Activated naive CD4-positive, alpha-beta T cell treated with anti-CD3 and anti-CD28 coated beads for 36 hours (primary cell): ENCODE measurements at regions not wholly inside any gene's neighbourhood (a gene's known extent, or its start where the extent isn't known, plus 50 kb on each side); places are given as distances from the start of the nearest gene placed in this dataset.

Experiments
- CTCF ChIA-PET: fragments of 350-600 bp; sonication (Branson Sonifier 250); formaldehyde crosslinking; loops from one replicate; lab custom pipeline; 2021; ENCODE audit warnings: antibody characterized with exemption; lab: Charles Lee
- DNase-seq: peaks from one replicate; pipeline ENCODE4 v3.0.0-alpha.2; 2020
- H3K27ac Mint-ChIP-seq: one replicate; pipeline ENCODE4 v1.8.0; 2021; ENCODE audit warnings: mild to moderate bottlenecking, mixed read lengths
- H3K27me3 Mint-ChIP-seq: one replicate; pipeline ENCODE4 v1.8.0; 2021; ENCODE audit warnings: low read depth, mixed read lengths
- H3K36me3 Mint-ChIP-seq: one replicate; pipeline ENCODE4 v1.8.0; 2021; ENCODE audit warnings: low read depth, mixed read lengths
- H3K4me1 Mint-ChIP-seq: one replicate; pipeline ENCODE4 v1.8.0; 2021; ENCODE audit warnings: low read depth, mixed read lengths
- H3K4me3 Mint-ChIP-seq: one replicate; pipeline ENCODE4 v1.8.0; 2021; ENCODE audit warnings: mild to moderate bottlenecking, moderate library complexity, mixed read lengths
- H3K9me3 Mint-ChIP-seq: one replicate; pipeline ENCODE4 v1.8.0; 2021; ENCODE audit warnings: mixed read lengths
- intact Hi-C: fragments of 100-400 bp; cut with micrococcal nuclease; formaldehyde crosslinking; loops from one replicate; pipeline ENCODE4 v1.15.1; 2023

DNA sequence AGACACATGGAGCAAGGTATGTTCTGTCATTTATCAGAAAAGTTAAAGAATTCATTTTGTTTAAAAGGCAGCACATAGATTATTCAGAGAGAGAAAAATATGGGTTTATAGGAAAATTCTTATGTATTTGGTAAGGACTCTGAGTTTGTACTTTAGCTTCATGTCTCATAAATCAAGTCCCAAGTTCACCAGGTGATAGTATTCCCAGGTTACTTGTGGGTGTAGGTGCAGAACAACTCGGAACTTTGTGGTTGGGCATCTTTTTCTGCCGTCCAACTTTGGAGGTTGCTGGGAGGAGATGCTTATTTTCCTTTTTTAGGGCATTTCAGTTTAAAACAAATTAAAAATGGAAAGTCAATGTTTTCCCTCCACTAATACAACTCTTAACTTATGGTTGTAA lies 269.8 kb upstream of the DMRT1 start:
- intact Hi-C loops, result no loop called here
- no peaks in the 10 kb centered on the region for H3K27me3 Mint-ChIP-seq
- H3K9me3 Mint-ChIP-seq, result no peaks in the 10 kb centered on the region
- H3K36me3 Mint-ChIP-seq, result peaks cover 4% of the 10 kb centered on the region
- H3K4me3 Mint-ChIP-seq, result no peak overlapping the region
- H3K27ac Mint-ChIP-seq, result no peak overlapping the region
- DNase-seq, result no peak
- CTCF ChIA-PET, result no interaction called here
- H3K4me1 Mint-ChIP-seq, result peaks cover 31% of the 10 kb centered on the region

DNA sequence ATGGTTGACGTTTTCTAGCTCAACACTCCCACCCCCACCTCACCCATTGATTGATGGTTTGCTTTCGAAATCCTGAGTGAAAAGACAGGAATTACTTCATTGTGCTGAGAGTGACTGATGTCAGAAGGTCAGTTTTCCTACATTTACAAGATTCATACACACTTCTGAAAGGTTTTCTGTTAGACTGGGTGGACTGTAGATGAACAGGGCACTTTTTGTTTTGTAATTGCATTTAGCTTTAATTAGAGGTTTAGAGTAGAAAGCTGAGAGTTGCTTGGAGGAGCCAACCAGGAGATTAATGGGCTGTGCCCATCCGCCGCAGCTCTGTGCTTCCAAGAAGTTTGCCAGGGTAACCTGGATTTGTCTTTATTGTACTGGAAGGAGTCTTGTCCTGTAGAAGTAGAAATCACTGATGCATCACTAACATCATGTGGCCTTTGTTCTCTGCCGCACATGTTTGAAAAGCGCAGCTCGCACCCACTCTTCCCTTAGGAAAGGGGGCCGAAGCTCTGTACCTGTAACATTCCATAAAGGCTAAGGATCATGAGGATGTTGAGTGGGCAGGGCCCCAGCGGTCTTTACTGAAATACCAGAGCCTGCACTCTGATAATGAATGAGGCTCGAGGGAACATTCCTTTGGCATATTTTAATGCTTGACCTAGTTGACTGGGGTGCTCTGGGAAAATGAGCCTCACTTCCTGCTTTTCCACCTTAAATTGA lies 267.6 kb upstream of the DMRT1 start:
- Mint-ChIP-seq H3K4me1 (peaks cover 15% of the 10 kb centered on the region), H3K9me3 (no peaks in the 10 kb centered on the region), H3K36me3 (peaks cover 5% of the 10 kb centered on the region), H3K4me3 (no peak overlapping the region), H3K27me3 (no peaks in the 10 kb centered on the region), H3K27ac (no peak overlapping the region)
- intact Hi-C loops, result no loop called here
- CTCF ChIA-PET, result interaction anchor here (0.9 kb wide), 1 partner anchor 139 kb away, joined by 3 read pairs; no protein-coding TSS in a partner anchor
- DNase-seq, result no peak

DNA sequence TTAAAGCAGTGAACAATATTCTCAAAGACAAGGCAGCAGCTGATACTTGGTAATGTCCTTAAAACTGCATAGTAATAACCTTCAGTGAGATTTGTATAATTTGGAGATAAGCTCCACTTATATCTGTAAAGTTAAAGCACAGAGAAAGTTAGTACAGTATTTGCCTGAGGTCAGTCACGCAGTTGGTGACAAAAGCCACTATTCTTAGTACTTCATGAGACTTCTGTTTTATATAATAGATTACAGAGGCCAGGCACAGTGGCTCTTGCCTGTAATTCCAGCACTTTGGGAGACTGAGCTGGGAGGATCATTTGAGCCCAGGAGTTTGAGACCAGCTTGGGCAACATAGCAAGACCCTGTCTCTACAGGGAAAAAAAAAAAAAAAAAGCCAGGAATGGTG lies 266.4 kb upstream of the DMRT1 start:
- peaks cover 8% of the 10 kb centered on the region for H3K4me1 Mint-ChIP-seq
- no peaks in the 10 kb centered on the region for H3K9me3 Mint-ChIP-seq
- CTCF ChIA-PET, result interaction anchor here (0.9 kb wide), 1 partner anchor 140 kb away, joined by 3 read pairs; no protein-coding TSS in a partner anchor
- no peak overlapping the region for H3K27ac Mint-ChIP-seq
- peaks cover 10% of the 10 kb centered on the region for H3K36me3 Mint-ChIP-seq
- DNase-seq, result no peak
- intact Hi-C loops, result no loop called here
- H3K27me3 Mint-ChIP-seq, result no peaks in the 10 kb centered on the region
- H3K4me3 Mint-ChIP-seq, result no peak overlapping the region

DNA sequence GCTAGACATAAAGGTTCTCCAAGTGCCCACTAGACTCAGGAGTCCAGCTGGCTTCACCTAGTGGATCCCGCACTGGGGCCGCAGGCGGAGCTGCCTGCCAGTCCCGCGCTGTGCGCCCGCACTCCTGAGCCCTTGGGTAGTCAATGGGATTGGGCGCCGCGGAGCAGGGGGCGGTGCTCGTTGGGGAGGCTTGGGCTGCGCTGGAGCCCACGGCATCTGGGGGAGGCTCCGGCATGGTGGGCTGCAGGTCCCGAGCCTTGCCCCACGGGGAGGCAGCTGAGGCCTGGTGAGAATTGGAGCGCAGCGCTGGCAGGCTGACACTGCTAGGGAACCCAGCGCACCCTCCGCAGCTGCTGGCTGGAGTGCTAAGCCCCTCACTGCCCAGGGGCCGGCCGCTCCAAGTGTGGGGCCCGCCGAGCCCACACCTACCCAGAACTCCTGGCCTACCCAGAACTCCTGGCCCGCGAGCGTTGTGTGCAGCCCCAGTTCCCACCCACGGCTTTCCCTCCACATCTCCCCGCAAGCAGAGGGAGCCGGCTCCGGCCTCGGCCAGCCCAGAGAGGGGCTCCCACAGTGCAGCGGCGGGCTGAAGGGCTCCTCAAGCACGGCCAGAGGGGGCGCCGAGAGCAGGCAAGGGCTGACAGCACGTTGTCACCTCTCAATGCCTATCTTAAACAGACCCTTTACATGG lies 260.7 kb upstream of the DMRT1 start:
- no peak overlapping the region for H3K4me3 Mint-ChIP-seq
- CTCF ChIA-PET, result no interaction called here
- H3K36me3 Mint-ChIP-seq, result peaks cover 8% of the 10 kb centered on the region
- H3K4me1 Mint-ChIP-seq, result peaks cover 4% of the 10 kb centered on the region
- intact Hi-C loops, result no loop called here
- no peak for DNase-seq
- H3K9me3 Mint-ChIP-seq, result no peaks in the 10 kb centered on the region
- no peak overlapping the region for H3K27ac Mint-ChIP-seq
- no peaks in the 10 kb centered on the region for H3K27me3 Mint-ChIP-seq

DNA sequence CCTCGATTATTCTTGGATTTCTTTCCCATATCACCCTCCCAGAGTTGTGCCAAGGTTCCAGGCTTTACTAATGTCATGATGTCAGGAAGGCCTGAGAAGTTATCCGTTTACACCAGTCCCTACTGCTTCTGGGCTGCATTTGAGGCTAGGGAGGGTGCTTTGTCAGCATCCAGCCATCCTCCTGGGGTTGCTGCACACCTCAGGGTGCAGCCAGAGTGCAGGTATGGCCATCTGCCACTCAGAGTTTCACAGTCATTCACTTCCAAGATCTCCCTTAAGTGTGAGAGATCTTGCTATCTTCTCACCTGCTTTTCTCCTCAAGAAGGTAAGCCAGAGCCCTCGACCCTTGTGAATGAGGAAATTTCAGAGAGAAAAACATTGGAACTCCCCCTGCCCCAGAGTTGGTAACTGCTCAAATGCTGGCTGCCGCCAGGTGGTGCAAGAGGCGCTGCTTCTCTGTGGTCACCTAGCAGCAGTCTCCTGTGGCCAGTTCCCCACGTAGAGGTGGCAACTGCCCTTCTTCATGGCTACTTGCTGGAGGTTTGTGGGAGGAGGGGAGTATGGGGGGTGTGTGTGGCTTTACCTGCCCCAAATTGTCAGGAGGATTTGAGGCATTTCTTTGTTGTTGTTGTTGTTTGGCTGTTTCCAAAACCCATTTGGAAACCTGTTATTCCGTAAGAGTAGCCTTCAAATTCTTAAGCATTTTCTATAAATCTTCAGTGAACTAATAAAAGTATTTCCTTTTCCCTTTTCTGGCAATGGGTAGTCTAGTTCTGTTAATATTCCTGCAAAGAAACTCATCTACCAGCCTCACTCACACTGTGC lies 259.6 kb upstream of the DMRT1 start:
- Mint-ChIP-seq H3K4me1 (peaks cover 4% of the 10 kb centered on the region), H3K36me3 (peaks cover 7% of the 10 kb centered on the region), H3K27me3 (no peaks in the 10 kb centered on the region), H3K9me3 (no peaks in the 10 kb centered on the region), H3K27ac (no peak overlapping the region), H3K4me3 (no peak overlapping the region)
- CTCF ChIA-PET, result no interaction called here
- no peak for DNase-seq
- intact Hi-C loops, result no loop called here

DNA sequence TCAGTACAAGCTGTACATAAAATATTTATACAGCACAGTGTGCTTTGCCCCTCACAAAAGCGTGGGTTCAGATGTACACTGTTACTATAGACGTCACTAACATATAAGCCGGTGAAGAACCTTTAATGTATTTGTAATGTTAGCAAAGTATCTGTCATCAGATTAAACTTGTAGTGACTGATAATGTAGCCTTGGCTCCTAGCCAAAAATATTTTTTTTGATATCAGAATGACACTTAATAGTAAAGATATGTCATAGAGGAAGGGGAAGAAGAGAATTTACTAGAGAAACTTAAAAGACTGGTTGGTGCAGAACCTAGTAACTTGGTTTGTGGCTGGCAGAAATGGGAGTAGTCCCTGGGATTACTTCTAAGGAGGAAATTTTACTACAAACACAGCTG lies 258.7 kb upstream of the DMRT1 start:
- Mint-ChIP-seq H3K36me3 (peaks cover 5% of the 10 kb centered on the region), H3K4me3 (no peak overlapping the region), H3K27me3 (no peaks in the 10 kb centered on the region), H3K9me3 (no peaks in the 10 kb centered on the region), H3K27ac (no peak overlapping the region), H3K4me1 (peaks cover 4% of the 10 kb centered on the region)
- intact Hi-C loops, result no loop called here
- no peak for DNase-seq
- CTCF ChIA-PET, result no interaction called here

DNA sequence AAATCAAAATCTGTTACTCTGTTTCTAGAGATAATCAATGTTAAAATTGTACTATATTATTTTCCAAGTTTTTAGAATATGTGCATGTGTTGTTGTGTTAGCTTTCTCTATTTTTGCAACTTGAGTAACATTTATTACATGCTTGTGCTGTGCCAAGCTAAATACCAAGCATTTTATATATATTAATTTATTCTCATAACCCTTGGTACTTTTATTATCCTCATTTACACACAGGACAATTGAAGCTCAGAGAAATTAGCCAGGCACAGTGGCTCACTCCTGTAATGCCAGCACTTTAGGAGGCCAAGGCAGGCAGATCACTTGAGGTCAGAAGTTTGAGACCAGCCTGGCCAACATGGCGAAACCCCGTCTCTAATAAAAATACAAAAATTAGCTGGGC lies 254.0 kb upstream of the DMRT1 start:
- no peak for DNase-seq
- CTCF ChIA-PET, result interaction anchor here (0.6 to 0.9 kb wide), 2 partner anchors 27 to 53 kb away, joined by 3 to 4 read pairs; no protein-coding TSS in a partner anchor
- Mint-ChIP-seq H3K27me3 (no peaks in the 10 kb centered on the region), H3K9me3 (no peaks in the 10 kb centered on the region), H3K4me3 (no peak overlapping the region), H3K4me1 (peaks cover 20% of the 10 kb centered on the region), H3K27ac (no peak overlapping the region), H3K36me3 (no peaks in the 10 kb centered on the region)
- intact Hi-C loops, result no loop called here

DNA sequence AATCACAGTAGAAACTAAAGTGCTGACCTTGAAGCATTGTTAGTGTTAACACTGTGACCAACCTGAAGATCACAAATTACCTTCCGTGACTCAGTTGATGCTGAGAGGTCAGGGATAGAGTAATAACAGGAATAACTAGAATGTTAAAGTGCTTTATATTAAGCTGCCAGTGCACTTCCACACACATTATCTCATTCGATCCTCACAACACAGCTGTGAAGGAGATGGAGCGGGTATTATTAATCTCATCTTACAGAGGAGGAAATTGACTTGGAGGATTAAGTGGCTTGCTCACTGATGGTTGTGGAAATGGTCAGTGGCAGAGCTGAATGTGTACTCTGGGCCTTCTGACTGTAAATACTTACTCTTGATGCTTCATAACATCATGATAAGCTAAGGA lies 252.5 kb upstream of the DMRT1 start:
- DNase-seq, result no peak
- no peaks in the 10 kb centered on the region for H3K27me3 Mint-ChIP-seq
- H3K4me1 Mint-ChIP-seq, result peaks cover 20% of the 10 kb centered on the region
- no peak overlapping the region for H3K27ac Mint-ChIP-seq
- H3K36me3 Mint-ChIP-seq, result no peaks in the 10 kb centered on the region
- CTCF ChIA-PET, result no interaction called here
- intact Hi-C loops, result no loop called here
- H3K4me3 Mint-ChIP-seq, result no peak overlapping the region
- no peaks in the 10 kb centered on the region for H3K9me3 Mint-ChIP-seq

DNA sequence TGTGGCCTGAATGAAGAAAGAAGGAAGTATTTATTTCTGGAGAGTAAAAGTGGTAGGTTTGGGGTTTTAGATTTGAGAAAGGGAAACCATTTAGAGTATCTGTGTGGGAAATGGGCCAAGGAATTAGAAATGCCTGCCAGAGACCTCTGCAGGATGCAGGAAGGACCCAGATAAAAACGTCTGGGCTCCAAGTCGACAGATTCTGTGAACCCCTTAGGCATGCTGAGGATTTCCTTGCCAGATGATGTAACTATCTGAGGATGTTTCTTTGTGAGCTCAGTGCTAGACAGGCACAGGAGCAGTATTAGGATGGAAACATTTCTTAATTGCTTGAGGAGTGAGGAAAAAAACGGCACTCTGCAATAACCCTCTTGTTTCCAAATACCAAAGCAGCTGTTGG lies 251.8 kb upstream of the DMRT1 start:
- H3K4me3 Mint-ChIP-seq, result no peak overlapping the region

DNA sequence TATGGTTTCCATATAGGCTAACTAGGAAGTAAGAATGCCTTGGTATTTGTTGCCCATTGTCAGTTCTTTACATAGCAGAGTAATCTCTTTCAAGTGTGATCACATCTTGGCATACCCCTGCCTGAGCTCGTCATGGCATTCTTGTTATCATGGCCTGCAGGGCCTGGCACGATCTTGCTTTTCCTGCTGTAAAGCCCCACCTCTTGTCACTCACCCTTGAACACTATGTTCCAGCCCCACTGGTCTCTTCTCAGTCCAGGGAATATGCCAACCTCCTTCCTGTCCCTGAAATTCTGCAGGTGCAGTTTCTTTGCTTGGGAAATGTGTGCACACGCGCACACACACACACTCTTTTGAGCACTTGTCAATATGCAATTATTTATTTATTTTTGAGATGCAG lies 250.2 kb upstream of the DMRT1 start:
- Mint-ChIP-seq H3K27ac (no peak overlapping the region), H3K9me3 (no peaks in the 10 kb centered on the region), H3K36me3 (no peaks in the 10 kb centered on the region), H3K4me3 (no peak overlapping the region), H3K4me1 (peaks cover 20% of the 10 kb centered on the region), H3K27me3 (no peaks in the 10 kb centered on the region)
- intact Hi-C loops, result no loop called here
- DNase-seq, result no peak
- CTCF ChIA-PET, result no interaction called here

More for the DNA sequence above, 251.8 kb upstream of the DMRT1 start:
- intact Hi-C loops, result no loop called here
- no peak overlapping the region for H3K27ac Mint-ChIP-seq
- no peak for DNase-seq
- no peaks in the 10 kb centered on the region for H3K9me3 Mint-ChIP-seq
- peaks cover 20% of the 10 kb centered on the region for H3K4me1 Mint-ChIP-seq
- H3K27me3 Mint-ChIP-seq, result no peaks in the 10 kb centered on the region
- no peaks in the 10 kb centered on the region for H3K36me3 Mint-ChIP-seq
- CTCF ChIA-PET, result interaction anchor here (0.5 kb wide), 1 partner anchor 21 kb away, joined by 3 read pairs; no protein-coding TSS in a partner anchor

DNA sequence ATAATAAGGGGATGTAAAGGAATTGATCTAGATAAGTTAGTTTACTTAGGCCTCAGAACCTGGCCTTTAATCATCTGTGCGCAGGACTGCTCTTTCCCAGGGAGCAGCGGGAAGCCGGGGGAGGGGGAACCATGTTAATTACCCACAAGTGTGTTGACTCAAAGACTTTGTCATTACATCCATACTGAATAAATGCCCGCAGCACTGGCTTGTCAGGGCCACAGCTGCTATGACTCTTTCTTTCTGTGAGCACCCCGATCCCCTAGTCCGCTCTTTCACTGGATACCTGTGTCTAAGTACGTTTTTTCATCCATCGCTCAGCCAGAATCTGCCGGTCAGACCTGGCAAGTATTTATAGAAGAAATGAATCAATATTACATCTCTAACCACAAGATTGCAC lies 249.3 kb upstream of the DMRT1 start:
- intact Hi-C loops, result no loop called here
- no peak overlapping the region for H3K4me3 Mint-ChIP-seq
- no peaks in the 10 kb centered on the region for H3K9me3 Mint-ChIP-seq
- CTCF ChIA-PET, result no interaction called here
- no peak for DNase-seq
- no peaks in the 10 kb centered on the region for H3K27me3 Mint-ChIP-seq
- no peak overlapping the region for H3K27ac Mint-ChIP-seq
- peaks cover 20% of the 10 kb centered on the region for H3K4me1 Mint-ChIP-seq
- no peaks in the 10 kb centered on the region for H3K36me3 Mint-ChIP-seq

DNA sequence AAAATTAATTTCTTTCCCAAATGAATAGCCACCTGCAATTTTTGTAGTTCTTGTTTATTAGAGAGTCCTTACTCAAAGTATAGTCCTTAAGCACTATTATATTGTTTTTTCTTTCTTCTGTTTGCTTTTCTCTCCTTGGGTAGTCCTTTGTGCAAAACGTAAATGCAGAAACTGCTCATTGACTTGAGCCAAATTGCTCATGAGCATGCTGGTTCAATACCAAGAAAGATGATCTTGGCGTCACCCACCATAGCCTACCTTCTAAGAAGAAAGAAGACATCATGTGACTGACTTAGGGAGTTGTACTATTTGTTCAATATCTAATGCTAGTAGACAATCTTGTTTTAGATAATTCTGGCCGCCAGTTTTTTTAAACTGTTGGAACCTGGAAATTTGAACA lies 248.8 kb upstream of the DMRT1 start:
- peaks cover 20% of the 10 kb centered on the region for H3K4me1 Mint-ChIP-seq
- no peak for DNase-seq
- intact Hi-C loops, result no loop called here
- H3K27me3 Mint-ChIP-seq, result no peaks in the 10 kb centered on the region
- H3K36me3 Mint-ChIP-seq, result no peaks in the 10 kb centered on the region
- no peaks in the 10 kb centered on the region for H3K9me3 Mint-ChIP-seq
- CTCF ChIA-PET, result no interaction called here
- H3K4me3 Mint-ChIP-seq, result no peak overlapping the region
- H3K27ac Mint-ChIP-seq, result no peak overlapping the region
